WTC11 (cell line): ENCODE measurements at regions not wholly inside any gene's neighbourhood (a gene's known extent, or its start where the extent isn't known, plus 50 kb on each side); places are given as distances from the start of the nearest gene placed in this dataset.

Experiments used
- ATF2 ChIP-seq: sonication (generic); formaldehyde crosslinking; IDR thresholded peaks from 2 replicates; pipeline ENCODE4 v1.8.1; 2022; ENCODE audit warnings: low read depth, missing genetic modification reagents, borderline replicate concordance
- ATF3 ChIP-seq: sonication (generic); formaldehyde crosslinking; conservative IDR thresholded peaks from 2 replicates; pipeline ENCODE4 v1.8.1; 2022; ENCODE audit warnings: mild to moderate bottlenecking, missing genetic modification reagents
- CREM ChIP-seq: sonication (generic); formaldehyde crosslinking; IDR thresholded peaks from 2 replicates; pipeline ENCODE4 v1.8.1; 2022; ENCODE audit warnings: mild to moderate bottlenecking, missing genetic modification reagents, moderate library complexity
- CTCF ChIP-seq: fragments of 200-600 bp; IDR thresholded peaks from 2 replicates; pipeline ENCODE4 v1.8.0; 2022; ENCODE audit warnings: antibody characterized with exemption
- JUN ChIP-seq: sonication (generic); formaldehyde crosslinking; IDR thresholded peaks from 2 replicates; pipeline ENCODE4 v1.8.0; 2023; ENCODE audit warnings: mild to moderate bottlenecking, missing genetic modification reagents
- MAX ChIP-seq: sonication (generic); formaldehyde crosslinking; IDR thresholded peaks from 2 replicates; pipeline ENCODE4 v1.8.0; 2022; ENCODE audit warnings: mild to moderate bottlenecking, missing genetic modification reagents
- PREB ChIP-seq: sonication (generic); formaldehyde crosslinking; IDR thresholded peaks from 2 replicates; pipeline ENCODE4 v1.8.1; 2022; ENCODE audit warnings: mild to moderate bottlenecking, missing genetic modification reagents, moderate library complexity, borderline replicate concordance
- ZBTB21 ChIP-seq: sonication (generic); formaldehyde crosslinking; IDR thresholded peaks from 2 replicates; pipeline ENCODE4 v1.8.1; 2023; ENCODE audit warnings: mild to moderate bottlenecking, missing genetic modification reagents, borderline replicate concordance
- TF ChIP-seq, protein P1 (sequence below): sonication (generic); formaldehyde crosslinking; IDR thresholded peaks from 2 replicates; pipeline ENCODE4 v1.8.0; 2022; ENCODE audit warnings: mild to moderate bottlenecking, missing genetic modification reagents
- TF ChIP-seq, protein P2 (sequence below): sonication (generic); formaldehyde crosslinking; conservative IDR thresholded peaks from 2 replicates; pipeline ENCODE4 v1.8.1; 2023; ENCODE audit warnings: mild to moderate bottlenecking, low read depth, missing genetic modification reagents, moderate library complexity

DNA sequence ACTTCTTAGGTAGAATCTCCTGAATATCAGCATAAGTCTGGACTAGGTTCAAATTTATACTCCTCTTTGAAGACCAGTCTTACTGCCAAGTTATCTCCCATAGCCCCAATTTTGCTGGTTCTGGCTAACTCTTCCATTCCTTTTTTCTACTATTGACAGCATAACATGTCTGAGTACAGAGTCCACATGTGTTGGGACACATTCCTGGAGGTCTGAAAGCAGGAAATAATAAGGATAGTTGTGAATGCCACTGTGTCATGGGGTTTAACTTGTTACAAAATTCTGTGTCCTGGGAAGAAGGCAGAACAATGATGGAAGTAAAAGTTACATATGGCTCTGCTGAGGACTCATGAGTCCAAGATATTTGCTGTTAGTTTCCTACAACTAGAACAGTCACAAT lies 57.4 kb upstream of the ZBTB20 start:
- TF ChIP-seq CTCF (no peak), JUN (CRISPR knock-in tag) (no peak), PREB (no peak), CREM (CRISPR knock-in tag) (no peak), MAX (CRISPR knock-in tag) (no peak), ATF2 (CRISPR knock-in tag) (no peak), ATF3 (CRISPR knock-in tag) (no peak), ZBTB21 (CRISPR knock-in tag) (no peak)
- TF ChIP-seq, protein P1, sequence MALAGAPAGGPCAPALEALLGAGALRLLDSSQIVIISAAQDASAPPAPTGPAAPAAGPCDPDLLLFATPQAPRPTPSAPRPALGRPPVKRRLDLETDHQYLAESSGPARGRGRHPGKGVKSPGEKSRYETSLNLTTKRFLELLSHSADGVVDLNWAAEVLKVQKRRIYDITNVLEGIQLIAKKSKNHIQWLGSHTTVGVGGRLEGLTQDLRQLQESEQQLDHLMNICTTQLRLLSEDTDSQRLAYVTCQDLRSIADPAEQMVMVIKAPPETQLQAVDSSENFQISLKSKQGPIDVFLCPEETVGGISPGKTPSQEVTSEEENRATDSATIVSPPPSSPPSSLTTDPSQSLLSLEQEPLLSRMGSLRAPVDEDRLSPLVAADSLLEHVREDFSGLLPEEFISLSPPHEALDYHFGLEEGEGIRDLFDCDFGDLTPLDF = no peak
- TF ChIP-seq, protein P2, sequence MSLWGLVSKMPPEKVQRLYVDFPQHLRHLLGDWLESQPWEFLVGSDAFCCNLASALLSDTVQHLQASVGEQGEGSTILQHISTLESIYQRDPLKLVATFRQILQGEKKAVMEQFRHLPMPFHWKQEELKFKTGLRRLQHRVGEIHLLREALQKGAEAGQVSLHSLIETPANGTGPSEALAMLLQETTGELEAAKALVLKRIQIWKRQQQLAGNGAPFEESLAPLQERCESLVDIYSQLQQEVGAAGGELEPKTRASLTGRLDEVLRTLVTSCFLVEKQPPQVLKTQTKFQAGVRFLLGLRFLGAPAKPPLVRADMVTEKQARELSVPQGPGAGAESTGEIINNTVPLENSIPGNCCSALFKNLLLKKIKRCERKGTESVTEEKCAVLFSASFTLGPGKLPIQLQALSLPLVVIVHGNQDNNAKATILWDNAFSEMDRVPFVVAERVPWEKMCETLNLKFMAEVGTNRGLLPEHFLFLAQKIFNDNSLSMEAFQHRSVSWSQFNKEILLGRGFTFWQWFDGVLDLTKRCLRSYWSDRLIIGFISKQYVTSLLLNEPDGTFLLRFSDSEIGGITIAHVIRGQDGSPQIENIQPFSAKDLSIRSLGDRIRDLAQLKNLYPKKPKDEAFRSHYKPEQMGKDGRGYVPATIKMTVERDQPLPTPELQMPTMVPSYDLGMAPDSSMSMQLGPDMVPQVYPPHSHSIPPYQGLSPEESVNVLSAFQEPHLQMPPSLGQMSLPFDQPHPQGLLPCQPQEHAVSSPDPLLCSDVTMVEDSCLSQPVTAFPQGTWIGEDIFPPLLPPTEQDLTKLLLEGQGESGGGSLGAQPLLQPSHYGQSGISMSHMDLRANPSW (CRISPR knock-in tag) = no peak
